Stimulated activated CD4-positive, alpha-beta T cell treated with anti-CD3 and anti-CD28 coated beads, Interleukin-12 subunit alpha, Interleukin-12 subunit beta, amount 100 ng/mL, for 48 hours (primary cell): ENCODE measurements at regions not wholly inside any gene's neighbourhood (a gene's known extent, or its start where the extent isn't known, plus 50 kb on each side); places are given as distances from the start of the nearest gene placed in this dataset.
"Not testable (repeated sequence)": the region's sequence is repeated elsewhere in the genome, so short reads cannot be mapped to it uniquely, and the experiment has no call there.

Experiments
- DNase-seq, 3 donors: peaks; one replicate each; pipeline ENCODE4 v3.0.0-alpha.2; 2020; ENCODE audit warnings: low read depth in 2 of 3, low spot score in 1 of 3

GRCh38 chr6:137799950-137800568, 67.0 kb upstream of the TNFAIP3 start:
- DNase-seq: peak in 2 of 3 donors; percentile 45 to 80

- DNase-seq: no peak
These were observed 66.3 kb upstream of the TNFAIP3 start for GRCh38 chr6:137800762-137801161.

- no peak for DNase-seq
These were observed 65.5 kb upstream of the TNFAIP3 start for GRCh38 chr6:137801352-137802114.

- DNase-seq: no peak
These were observed 64.5 kb upstream of the TNFAIP3 start for GRCh38 chr6:137802408-137803182.

- no peak for DNase-seq
These were observed 62.4 kb upstream of the TNFAIP3 start for GRCh38 chr6:137804637-137805036.

- DNase-seq: no peak
These were observed 61.4 kb upstream of the TNFAIP3 start for GRCh38 chr6:137805622-137806021.

GRCh38 chr6:137806914-137807682, 60.0 kb upstream of the TNFAIP3 start:
- DNase-seq: no peak

GRCh38 chr6:137808191-137808590, 58.9 kb upstream of the TNFAIP3 start:
- no peak for DNase-seq

GRCh38 chr6:137808836-137809315, 58.2 kb upstream of the TNFAIP3 start:
- DNase-seq: no peak

- DNase-seq: not testable (repeated sequence)
These were observed 57.0 kb upstream of the TNFAIP3 start for GRCh38 chr6:137809895-137810553.

GRCh38 chr6:137810554-137811120, 56.4 kb upstream of the TNFAIP3 start:
- DNase-seq: no peak

- DNase-seq: peak; percentile 65 to 70 (median 69)
These were observed 55.7 kb upstream of the TNFAIP3 start for GRCh38 chr6:137811121-137811915.

- DNase-seq: no peak
These were observed 55.0 kb upstream of the TNFAIP3 start for GRCh38 chr6:137811916-137812553.

- no peak for DNase-seq
These were observed 53.6 kb upstream of the TNFAIP3 start for GRCh38 chr6:137813308-137813970.

- DNase-seq: not testable (repeated sequence)
These were observed 53.0 kb upstream of the TNFAIP3 start for GRCh38 chr6:137814030-137814429.

GRCh38 chr6:137815692-137816091, 51.4 kb upstream of the TNFAIP3 start:
- no peak for DNase-seq

- no peak for DNase-seq
These were observed 50.9 kb upstream of the TNFAIP3 start for GRCh38 chr6:137816133-137816579.
